Spleen (tissue), 11 donors: ENCODE measurements at regions not wholly inside any gene's neighbourhood (a gene's known extent, or its start where the extent isn't known, plus 50 kb on each side); places are given as distances from the start of the nearest gene placed in this dataset.

Experiments
- DNase-seq: peaks from one replicate; pipeline ENCODE4 v3.0.0-alpha.2; 2020
- H3K27ac ChIP-seq, 8 donors: fragments of 200-600 bp; sonication (generic) in 7 of 8; 1 replicate in 4 of 8; 2 replicates in 4 of 8; pipeline versions ENCODE4 v1.5.0 to v1.8.0; 2016 to 2021; ENCODE audit warnings: inconsistent platforms in 4 of 8, mild to moderate bottlenecking in 4 of 8, moderate library complexity in 1 of 8
- H3K27me3 ChIP-seq, 7 donors: fragments of 200-600 bp; sonication (generic) in 6 of 7; replicated peaks in 1 of 7; 1 replicate in 4 of 7; 2 replicates in 3 of 7; pipeline versions ENCODE4 v1.5.0 to v1.8.0; 2016 to 2021; ENCODE audit warnings: inconsistent platforms in 3 of 7, mild to moderate bottlenecking in 1 of 7
- H3K36me3 ChIP-seq, 6 donors: fragments of 200-600 bp; sonication (generic) in 5 of 6; 1 replicate in 4 of 6; 2 replicates in 2 of 6; pipeline versions ENCODE4 v1.5.0 to v1.8.0; 2016 to 2021; ENCODE audit warnings: inconsistent platforms in 2 of 6
- H3K4me1 ChIP-seq, 6 donors: fragments of 200-600 bp; sonication (generic) in 5 of 6; 1 replicate in 3 of 6; 2 replicates in 3 of 6; pipeline versions ENCODE4 v1.5.0 to v1.8.0; 2016 to 2021; ENCODE audit warnings: inconsistent platforms in 3 of 6
- H3K4me3 ChIP-seq, 8 donors: fragments of 200-600 bp; sonication (generic) in 7 of 8; 1 replicate in 4 of 8; 2 replicates in 4 of 8; pipeline versions ENCODE4 v1.5.0 to v1.8.0; 2016 to 2021; ENCODE audit warnings: inconsistent platforms in 4 of 8, mild to moderate bottlenecking in 4 of 8, moderate library complexity in 2 of 8
- H3K9me3 ChIP-seq, 8 donors: fragments of 200-600 bp; sonication (generic) in 7 of 8; 1 replicate in 4 of 8; 2 replicates in 4 of 8; pipeline versions ENCODE4 v1.5.0 to v1.8.0; 2016 to 2021; ENCODE audit warnings: inconsistent platforms in 4 of 8
- POLR2A ChIP-seq, 3 donors: fragments of 450-650 bp; IDR thresholded peaks; one replicate each; pipeline ENCODE4 v1.5.1; 2017; ENCODE audit warnings: antibody characterized with exemption in 3 of 3, mild to moderate bottlenecking in 1 of 3
- POLR2AphosphoS5 ChIP-seq, 3 donors: sonication (generic); formaldehyde crosslinking; IDR thresholded peaks; one replicate each; pipeline ENCODE4 v1.5.1; 2017; ENCODE audit warnings: antibody characterized with exemption in 3 of 3
- WGBS, 5 donors: extraction: QIAGEN DNeasy Blood & Tissue Kit in 3 of 5; methylation state at CpG; one replicate each; pipeline versions ENCODE4 v1.1.5 to v1.1.7; 2013 to 2018; 5-methylcytosine and 5-hydroxymethylcytosine counted together
- intact Hi-C: fragments of 100-400 bp; cut with DNase I; formaldehyde crosslinking; loops from one replicate; pipeline ENCODE4 v1.15.0; 2023; ENCODE audit warnings: low total_unique reads
- TF ChIP-seq, protein P1 (sequence below), 11 experiments: fragments of 200-600 bp in 7 of 11; fragments of 450-650 bp in 4 of 11; sonication (generic) in 4 of 11; IDR thresholded peaks in 8 of 11; conservative IDR thresholded peaks in 3 of 11; 1 replicate in 7 of 11; 2 replicates in 4 of 11; pipeline versions ENCODE4 v1.4.0 to v1.8.0; 2016 to 2021; ENCODE audit warnings: antibody characterized with exemption in 11 of 11, inconsistent platforms in 4 of 11, mild to moderate bottlenecking in 1 of 11
- donor health status: healthy with polysubstance abuse.
- donor health status: DM: no; HTN: no; CAD: no; lungs with moderate emphysema.
- donor health status: DM: no; HTN: no; CAD: no.
- donor health status: Bipolar disorder and iron deficiency.
- donor health status: healthy.
- donor health status: DM: no; HTN: no; CAD: no.
- donor health status: DM: yes; HTN: yes; CAD: no.

DNA sequence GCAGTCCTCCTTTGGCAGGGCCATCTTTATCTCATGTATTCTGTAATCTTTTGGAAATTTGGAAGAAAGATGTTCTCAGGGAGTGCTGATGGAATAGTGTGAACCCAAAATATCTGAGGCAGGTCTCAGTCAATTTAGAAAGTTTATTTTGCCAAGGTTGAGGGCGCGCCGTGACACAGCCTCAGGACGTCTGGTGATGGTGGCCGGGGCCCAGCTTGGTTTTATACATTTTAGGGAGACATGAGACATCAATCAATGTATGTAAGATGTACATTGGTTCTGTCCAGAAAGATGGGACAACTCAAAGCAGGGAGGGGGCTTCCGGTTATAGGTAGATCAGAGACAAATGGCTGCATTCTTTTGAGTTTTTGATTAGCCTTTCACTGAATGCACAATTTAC is 89.8 kb downstream of the ERMARD start:
- Histone ChIP-seq H3K27me3 (peaks cover 0 to 36% (median 4%) of the 10 kb centered on the region in 7 donors), H3K9me3 (no peaks in the 10 kb centered on the region), H3K4me1 (no peaks in the 10 kb centered on the region), H3K27ac (no peak overlapping the region), H3K36me3 (no peaks in the 10 kb centered on the region), H3K4me3 (no peak overlapping the region)
- intact Hi-C loops: no loop called here
- TF ChIP-seq POLR2AphosphoS5 (IDR thresholded peaks at IDR 0.05): no peak
- DNase-seq: peak; percentile 13
- 88 to 99% (median 96%) methylated on average over 6 of the region's 6 CpGs for WGBS, 5 donors

DNA sequence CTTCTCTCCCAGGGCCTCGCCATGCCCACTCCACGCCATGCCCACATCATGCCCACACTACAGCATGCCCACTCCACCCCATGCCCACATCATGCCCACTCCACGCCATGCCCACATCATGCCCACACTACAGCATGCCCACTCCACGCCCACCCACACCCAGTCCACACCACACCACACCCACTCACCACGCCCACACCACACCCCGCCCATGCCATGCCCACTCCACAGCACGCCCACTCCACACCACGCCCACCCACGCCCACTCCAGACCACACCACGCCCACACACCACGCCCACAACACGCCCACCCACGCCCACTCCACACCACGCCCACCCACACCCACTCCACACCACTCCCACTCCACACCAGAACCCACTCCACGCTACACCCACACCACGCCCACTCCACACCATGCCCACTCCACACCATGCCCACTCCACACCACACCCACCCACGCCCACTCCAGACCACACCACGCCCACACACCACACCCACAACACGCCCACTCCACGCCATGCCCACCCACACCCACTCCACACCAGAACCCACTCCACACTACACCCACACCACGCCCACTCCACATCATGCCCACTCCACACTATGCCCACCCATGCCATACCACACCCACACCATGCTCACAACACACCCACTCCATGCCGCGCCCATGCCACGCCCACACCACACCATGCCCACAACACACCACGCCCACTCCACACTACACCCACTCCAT is 88.6 kb downstream of the ERMARD start:
- Histone ChIP-seq H3K36me3 (no peaks in the 10 kb centered on the region), H3K27me3 (peaks cover 0 to 37% (median 4%) of the 10 kb centered on the region in 7 donors), H3K27ac (no peak overlapping the region), H3K9me3 (no peaks in the 10 kb centered on the region), H3K4me1 (no peaks in the 10 kb centered on the region), H3K4me3 (no peak overlapping the region)
- intact Hi-C loops: no loop called here
- WGBS, 5 donors: 87 to 93% (median 88%) methylated on average over 24 to 25 of the region's 25 CpGs
- peak; percentile 62 for DNase-seq
- TF ChIP-seq POLR2A (IDR thresholded peaks at IDR 0.05): no peak
- TF ChIP-seq, protein P1, sequence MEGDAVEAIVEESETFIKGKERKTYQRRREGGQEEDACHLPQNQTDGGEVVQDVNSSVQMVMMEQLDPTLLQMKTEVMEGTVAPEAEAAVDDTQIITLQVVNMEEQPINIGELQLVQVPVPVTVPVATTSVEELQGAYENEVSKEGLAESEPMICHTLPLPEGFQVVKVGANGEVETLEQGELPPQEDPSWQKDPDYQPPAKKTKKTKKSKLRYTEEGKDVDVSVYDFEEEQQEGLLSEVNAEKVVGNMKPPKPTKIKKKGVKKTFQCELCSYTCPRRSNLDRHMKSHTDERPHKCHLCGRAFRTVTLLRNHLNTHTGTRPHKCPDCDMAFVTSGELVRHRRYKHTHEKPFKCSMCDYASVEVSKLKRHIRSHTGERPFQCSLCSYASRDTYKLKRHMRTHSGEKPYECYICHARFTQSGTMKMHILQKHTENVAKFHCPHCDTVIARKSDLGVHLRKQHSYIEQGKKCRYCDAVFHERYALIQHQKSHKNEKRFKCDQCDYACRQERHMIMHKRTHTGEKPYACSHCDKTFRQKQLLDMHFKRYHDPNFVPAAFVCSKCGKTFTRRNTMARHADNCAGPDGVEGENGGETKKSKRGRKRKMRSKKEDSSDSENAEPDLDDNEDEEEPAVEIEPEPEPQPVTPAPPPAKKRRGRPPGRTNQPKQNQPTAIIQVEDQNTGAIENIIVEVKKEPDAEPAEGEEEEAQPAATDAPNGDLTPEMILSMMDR (IDR thresholded peaks at IDR 0.05 in 8 of 11, conservative IDR thresholded peaks at IDR 0.05 in 3 of 11): no peak

DNA sequence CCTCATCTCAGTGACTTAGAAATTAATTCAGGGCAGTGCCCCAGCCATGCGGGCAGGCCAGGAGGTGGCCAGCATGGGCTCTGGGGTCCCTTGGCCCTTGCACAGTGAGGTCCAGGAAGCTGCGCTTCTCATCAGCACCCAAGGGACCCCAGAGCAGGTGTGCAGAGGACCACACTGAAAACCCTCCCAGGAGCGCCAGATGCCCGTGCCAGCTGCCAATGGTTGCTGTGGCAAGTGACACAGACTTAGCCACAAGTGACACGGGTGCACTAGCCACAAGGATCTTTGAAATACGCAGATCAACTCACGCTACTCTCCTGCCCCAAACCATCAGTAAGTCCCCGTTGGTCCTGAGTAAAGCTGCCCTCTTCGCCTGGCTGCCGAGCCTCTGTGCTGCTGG is 88.1 kb downstream of the ERMARD start:
- 88 to 94% (median 93%) methylated on average over 8 to 10 of the region's 10 CpGs for WGBS, 5 donors
- no peak for DNase-seq
- no peak overlapping the region for H3K27ac ChIP-seq
- no peak overlapping the region for H3K4me3 ChIP-seq
- TF ChIP-seq POLR2AphosphoS5 (IDR thresholded peaks at IDR 0.05): no peak
- TF ChIP-seq POLR2A (IDR thresholded peaks at IDR 0.05): no peak
- TF ChIP-seq, protein P1 (IDR thresholded peaks at IDR 0.05 in 8 of 11, conservative IDR thresholded peaks at IDR 0.05 in 3 of 11): no peak
- peaks cover 0 to 32% (median 4%) of the 10 kb centered on the region in 7 donors for H3K27me3 ChIP-seq
- no peaks in the 10 kb centered on the region for H3K4me1 ChIP-seq
- no peaks in the 10 kb centered on the region for H3K9me3 ChIP-seq
- intact Hi-C loops: no loop called here
- H3K36me3 ChIP-seq: no peaks in the 10 kb centered on the region

DNA sequence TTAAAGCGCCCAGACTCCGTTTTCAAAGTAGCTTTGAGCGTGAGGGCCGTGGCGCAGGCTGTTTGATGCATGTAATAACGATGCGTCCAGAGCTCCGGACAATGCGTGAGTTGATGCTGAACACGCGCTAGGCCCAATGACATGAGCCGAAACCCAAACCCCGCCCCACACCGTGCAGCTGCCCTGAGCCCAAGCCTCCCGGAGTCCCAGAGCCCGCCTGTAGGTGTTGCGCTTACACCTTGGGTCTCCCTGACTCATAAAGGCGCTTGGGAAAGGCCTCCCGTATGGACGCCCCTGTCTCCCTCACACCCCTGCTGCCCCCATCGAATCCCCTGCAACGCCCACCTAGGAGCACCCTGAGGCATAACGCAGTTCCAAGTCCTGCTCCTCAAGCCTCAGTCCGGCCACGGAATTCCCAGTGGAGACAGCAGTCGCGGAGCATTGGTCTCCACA is 87.6 kb downstream of the ERMARD start:
- Histone ChIP-seq H3K27me3 (peaks cover 0 to 33% (median 4%) of the 10 kb centered on the region in 7 donors), H3K4me3 (no peak overlapping the region), H3K9me3 (no peaks in the 10 kb centered on the region), H3K27ac (no peak overlapping the region), H3K36me3 (no peaks in the 10 kb centered on the region), H3K4me1 (no peaks in the 10 kb centered on the region)
- DNase-seq: peak; percentile 68
- TF ChIP-seq POLR2A (IDR thresholded peaks at IDR 0.05) (no peak), POLR2AphosphoS5 (IDR thresholded peaks at IDR 0.05) (no peak)
- TF ChIP-seq, protein P1 (IDR thresholded peaks at IDR 0.05 in 8 of 11, conservative IDR thresholded peaks at IDR 0.05 in 3 of 11): no peak
- WGBS, 5 donors: 91 to 94% (median 92%) methylated on average over 17 to 27 of the region's 27 CpGs
- intact Hi-C loops: no loop called here
